Activated gamma-delta T cell treated with anti-CD3 and anti-CD28 coated beads, Interleukin-2, amount 50 U/mL, for 16 hours (primary cell): ENCODE measurements at regions not wholly inside any gene's neighbourhood (a gene's known extent, or its start where the extent isn't known, plus 50 kb on each side); places are given as distances from the start of the nearest gene placed in this dataset.

Experiments
- DNase-seq: peaks from one replicate; pipeline ENCODE4 v3.0.0-alpha.2; 2020; ENCODE audit warnings: low read depth

DNA sequence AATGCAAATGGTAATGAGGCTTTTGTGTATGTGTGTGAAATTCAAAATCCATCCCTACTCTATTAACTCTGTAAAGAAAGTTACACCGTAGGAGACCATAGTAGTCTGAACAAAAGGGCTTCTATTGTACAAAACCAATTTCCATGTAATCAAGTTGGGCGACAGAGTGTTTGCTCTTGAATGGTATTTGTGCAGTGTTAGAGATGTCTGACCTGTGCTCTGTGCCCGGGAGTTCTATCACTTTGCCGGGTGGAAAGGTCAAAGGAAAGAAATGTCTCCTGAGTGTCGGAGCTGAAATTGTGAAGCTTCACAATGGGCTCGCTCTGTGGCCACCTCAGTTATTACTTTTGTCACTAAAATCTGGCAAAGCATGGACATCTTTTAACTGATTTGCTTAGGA is 312.0 kb downstream of the SAMD5 start:
- DNase-seq, result no peak

DNA sequence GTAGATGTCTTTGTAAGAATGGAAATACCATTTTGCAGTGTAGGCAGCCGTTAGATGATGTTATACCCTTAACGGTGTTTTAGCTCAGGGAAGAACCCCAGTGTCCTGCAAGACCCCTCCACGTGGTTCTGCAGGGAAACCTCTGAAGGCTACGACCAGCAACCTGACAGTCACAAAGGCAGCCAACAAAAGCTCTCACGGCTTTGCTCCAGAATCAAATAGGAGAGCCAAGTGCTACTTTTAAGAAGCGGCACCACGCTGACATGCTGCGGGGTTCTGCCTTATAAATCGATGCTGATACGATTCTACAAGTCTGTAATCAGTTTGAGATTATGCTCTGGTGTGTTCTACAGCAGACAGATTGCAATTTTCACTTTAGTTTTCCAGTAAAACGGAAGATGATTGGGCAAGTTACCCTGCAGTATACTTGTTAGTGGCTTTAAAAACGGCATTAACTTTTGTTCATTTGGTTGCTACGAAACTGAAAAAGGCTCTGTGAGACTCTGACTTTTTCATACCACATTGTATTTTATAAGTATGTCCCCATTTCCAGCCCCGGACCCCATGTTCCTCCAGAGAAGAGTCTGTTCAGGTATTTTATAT is 312.9 kb downstream of the SAMD5 start:
- no peak for DNase-seq

DNA sequence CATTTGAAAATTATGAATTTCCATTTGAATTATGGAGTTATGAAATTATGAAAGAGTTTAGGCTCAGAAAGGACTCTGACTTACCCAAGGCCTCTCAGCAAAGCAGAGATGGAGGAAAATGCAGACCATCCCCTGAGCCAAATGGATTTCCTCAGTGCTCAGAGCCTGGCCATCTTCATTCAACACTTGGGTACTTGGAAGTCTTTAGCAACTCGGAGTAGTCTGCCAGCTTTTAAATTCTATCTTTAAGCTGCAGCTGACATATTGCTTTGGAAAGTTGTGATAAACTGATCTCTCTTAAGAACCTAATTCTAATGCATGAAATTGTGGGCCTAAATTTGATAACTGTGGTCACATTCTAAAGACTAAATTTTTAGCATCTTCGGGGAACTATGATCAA is 315.4 kb downstream of the SAMD5 start:
- no peak for DNase-seq

DNA sequence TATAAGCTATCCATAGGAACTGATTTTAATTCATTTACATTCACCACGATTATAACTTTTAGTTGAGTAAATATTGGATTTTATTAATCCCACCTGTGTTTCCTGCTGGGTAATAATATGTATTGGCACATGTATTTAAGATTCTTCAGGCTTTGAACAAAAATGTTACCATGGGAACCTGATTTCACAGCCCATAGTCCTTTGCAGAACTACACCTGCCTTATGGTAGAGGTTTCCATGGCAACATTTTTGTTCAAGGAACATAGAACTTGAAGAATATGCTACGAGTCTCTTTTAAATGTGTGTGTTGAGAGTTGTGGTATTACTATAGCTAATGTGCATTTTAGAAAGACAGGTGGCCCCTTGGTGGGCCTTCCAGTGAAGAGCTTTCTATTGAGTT is 317.4 kb downstream of the SAMD5 start:
- DNase-seq, result no peak

DNA sequence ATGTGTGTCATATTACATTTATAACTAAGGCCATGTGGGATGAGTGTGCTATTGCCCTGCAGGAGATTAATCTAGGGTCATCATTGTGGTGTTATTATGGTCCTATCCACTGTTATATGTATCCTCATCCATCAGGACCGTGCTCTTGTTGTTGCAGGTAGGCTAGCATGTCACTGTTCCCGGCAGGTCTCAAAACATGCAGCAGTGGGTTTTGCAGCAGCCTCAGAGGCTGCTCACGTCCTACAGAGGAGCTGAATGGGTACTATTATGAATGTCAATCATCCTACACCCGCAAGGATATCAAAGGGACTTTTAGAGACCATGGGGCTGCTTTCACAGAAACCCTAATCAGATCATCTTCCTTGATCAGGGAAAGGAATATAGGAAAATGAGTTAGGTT is 318.2 kb downstream of the SAMD5 start:
- no peak for DNase-seq

DNA sequence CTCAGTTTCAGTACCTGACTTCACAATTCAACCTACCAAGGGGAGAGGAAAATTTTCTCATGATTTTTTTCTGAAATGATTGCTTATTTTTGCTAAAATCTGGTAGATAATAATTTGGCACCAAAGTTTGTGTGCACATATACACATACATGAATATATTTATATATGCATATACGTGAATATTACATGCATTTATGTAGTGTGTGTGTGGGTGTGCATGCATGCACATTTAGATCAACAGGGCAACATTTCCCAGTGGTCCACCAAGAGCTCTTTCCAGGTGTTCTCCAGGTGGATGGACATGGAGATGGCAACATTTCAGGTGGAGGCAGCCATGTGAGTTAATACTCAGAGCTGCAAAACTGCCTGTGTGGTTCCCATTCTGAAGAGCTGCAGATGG is 320.9 kb downstream of the SAMD5 start:
- DNase-seq, result no peak

DNA sequence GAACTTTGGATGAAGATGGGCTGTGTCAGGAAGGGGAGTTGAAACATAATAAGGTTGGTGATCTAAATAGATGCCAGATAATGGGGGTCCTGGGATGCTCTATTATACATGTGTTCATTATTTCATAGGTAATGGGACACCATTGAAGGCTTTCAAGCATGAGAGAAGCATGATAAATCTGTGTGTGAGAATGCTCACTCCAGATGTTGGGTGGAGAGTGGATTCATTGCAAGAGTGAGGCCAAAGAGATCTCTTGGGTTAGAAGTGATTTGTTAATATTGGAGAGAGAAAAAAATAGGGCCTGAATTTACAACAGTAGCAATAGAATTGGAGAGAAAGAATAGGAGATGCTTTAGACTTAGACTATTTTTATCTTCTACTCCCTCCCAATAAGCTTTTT is 321.3 kb downstream of the SAMD5 start:
- DNase-seq, result no peak

DNA sequence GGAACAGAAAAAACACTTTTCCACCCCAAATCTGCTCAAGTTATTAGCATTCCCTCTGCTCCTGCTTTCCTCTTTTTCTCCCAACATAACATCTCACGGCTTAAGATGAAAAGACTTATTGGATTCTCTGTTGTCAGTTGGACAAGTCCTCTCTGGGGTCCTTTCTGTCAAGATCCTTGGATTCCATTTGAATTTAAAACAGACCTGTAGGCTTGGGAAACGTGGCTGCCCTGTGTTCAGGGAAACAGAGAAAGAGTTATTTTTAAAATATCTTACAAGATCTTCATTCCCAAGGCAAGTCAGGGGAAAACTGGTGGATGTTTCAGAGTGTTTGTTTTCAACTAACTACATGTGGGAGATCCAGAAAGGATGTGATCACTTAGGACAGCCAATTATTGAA is 322.9 kb downstream of the SAMD5 start:
- no peak for DNase-seq

DNA sequence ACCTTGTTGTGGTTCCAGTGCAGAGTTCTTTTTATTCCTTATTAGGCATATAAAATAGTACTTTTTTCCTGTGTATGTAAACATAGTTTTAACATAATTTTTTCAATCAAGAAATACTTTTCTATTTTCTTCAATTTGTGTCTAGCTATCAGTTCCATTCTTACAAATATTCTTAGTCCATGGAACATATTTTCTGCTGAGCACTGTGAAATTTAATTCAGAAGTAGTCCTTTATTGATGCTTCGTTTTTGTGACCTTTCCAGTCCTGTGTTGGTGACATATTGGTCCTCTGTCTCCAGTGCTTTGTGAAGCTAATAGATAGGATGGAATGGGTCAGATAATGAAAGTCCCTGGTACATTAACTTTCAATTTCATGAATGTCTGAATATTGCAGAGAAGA is 325.1 kb downstream of the SAMD5 start:
- DNase-seq, result no peak

DNA sequence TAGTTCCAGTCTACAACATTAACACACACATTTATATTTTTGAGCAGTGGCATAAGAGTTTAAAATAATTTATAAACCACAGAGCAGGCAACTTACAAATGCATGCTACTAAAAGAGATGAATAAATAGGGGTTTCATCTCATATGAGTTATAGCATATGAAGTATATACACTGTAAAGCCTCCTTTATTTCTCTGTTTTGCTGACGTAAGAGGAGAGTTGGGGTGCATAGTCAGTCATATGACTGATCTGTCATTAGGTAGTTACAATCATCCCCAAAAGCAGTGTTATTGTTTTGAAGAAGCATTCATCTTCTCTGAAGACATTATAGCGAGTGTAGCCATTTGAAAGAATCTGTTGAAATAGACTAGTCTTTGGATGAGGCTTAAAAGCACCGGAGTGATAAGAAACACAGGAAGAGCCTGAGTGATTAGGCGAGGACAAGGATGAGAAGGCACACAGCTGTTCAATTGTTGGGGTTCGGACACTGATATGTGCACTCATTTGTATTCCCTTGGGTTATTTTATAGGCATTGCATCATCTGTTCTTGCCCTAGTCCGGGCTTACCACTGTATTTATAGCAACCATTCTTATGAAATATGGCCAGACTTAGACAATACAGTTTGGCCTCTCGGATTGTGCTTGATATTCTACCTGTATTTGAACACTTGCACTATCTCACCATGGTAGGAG is 325.7 kb downstream of the SAMD5 start:
- DNase-seq, result no peak

DNA sequence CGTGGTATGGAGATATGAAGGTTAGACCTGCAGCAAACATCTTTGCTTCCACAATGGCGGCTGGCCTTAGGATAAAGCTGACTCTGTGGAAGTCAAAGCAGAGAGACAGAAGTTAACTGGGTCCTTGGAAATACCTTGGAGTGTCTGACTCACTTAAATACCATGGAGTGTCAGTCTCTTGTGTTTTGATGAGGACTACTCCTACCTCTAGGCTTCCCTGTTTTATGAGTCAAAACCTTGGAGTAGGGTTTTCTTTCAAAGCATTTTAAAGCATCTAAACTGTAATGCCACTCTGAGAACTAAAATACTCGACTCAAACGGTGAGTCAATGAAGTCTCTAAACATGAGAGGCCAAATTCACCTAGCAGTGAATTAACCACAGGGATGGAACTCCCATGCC is 329.1 kb downstream of the SAMD5 start:
- no peak for DNase-seq

DNA sequence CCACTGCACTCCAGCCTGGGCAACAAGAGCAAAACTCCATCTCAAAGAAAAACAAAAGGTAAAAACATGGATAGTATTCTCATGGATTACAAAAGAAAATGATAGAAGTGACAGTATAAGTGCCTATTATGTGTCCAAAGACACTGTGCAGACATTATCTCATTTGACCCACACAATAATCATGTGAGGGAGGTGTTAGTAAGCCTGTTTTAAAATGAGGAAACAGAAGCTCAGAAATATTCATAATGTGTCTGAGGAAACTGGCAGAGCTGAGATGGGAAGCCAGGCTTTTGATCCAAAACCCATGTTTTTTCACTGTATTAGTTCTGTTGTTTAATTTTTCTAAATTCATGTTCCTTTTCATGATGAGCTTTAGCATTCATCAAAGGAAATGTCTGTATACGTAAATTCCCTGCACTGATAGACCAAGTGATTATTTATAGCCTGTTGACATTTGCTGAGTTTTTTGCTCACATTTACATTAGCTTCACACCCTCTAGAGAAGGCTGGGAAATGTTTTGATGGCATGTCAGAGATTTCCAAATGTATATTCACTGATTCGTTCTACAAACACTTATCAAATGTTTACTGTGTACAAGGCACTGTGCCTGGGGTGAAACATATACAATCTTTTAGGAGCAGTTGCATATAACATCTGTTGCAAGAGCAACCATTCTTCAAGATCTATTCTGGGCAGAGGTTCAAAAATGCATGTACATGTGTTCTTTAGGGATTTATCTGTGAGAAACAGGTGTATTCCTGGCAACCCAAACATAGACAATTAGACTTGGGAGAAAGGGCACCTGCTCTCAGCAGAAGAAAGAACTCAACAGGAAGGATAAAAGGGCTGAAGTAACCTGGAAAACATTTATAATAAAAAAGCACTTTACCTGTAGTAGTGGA is 331.5 kb downstream of the SAMD5 start:
- DNase-seq, result no peak

DNA sequence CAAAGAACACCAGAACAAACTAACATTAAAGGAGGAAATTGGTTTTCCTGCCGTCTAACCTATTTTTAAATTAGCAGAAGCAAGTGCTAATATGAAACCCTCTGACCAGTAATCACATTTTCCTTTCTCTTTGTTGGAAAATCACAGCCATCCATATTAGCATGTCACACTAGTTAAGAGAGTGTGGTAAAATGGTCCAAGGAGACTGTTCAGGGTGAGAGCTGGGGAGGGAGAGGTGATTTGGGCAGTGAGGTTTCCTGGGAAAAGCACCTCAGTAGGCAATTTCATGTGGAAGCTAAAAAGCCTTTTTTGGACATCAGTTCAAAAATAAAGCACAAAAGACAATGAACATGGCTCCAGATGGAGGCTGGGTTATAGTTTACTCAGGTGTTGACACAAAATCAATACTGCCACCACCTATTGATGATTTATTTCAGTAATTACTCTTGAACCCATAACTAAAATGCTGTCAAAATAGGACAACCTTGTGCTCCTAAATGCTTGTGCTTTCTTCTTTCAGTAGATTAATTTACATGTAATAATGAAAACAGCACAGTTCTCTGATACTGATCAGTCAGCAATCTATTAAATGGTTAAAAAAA is 333.2 kb downstream of the SAMD5 start:
- DNase-seq, result no peak

DNA sequence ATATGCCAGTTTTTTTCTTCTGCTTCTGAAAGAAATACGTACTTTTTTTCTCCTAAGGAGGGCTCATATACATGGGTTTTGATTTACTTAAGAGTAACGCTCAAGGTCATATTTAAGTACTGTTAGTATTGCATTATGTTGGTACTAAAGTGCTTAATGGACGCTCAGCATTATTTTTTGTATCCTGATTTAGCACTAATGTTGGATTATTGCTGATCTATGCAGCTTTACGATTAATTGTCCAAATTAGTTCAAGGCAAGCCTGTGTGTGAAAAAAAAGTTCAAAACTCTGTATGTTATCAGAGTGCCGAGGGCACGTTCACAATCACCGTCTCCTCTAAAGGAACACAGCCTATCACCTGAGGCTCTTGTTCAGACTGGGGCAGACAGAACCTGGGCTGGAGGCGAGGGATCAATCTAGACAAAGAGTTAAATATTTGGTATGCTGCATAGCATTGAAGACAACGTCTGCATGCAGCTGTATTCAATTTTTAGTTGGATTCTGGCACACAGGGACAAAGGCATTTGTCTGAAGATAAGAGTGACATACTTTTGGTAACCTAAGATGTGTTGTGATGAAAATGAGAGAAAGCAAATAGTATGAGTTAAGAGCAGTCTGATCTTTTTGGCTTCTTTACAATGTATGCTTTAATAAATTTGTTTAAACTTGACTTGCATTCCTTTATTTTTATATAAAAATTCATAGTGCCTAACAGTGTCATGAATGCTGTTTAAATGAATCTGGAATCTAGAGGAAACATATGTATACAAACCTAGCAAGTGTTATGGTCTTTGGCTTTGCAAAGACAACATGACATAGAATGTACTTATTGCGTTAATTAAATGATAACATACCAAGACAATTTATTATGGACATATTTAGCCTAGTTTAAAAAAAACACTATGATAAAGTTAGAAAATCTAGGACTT is 341.2 kb downstream of the SAMD5 start:
- no peak for DNase-seq

DNA sequence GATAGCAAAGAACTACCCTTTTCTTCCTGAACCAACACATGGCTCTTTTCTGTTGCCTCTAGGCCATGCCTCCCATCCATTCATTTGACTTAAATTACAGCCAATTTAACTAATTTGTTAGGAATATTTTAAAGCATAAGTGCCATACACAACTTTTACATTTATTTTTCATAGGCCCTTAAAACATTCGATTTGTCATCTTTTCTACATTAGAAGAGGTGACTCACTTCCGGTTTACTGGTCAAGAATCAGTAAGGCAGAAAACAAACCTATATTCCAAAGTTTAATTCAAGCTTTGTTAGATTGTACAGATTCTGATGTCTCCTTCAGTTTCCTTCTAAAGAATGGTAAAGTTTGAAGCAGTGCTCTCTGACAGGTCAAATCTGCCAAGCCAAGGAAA is 344.3 kb downstream of the SAMD5 start:
- DNase-seq, result no peak

DNA sequence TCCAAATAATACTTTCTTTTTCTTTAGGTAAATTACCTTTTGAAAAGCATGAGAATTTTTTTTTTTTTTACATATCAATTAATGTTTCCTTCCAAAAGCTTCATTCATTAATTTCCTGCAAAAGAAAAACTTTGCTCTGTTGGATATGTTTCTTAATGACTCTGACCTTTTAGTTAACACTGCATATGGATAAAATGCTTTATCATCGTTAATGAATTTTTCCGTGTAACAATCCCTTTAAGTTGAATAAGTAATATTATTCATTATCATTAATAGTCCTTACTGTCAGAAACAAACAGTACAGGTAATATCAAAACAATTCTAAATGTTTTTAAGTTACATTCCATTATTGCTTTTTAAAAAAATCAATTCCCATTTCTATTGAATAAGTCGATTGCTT is 345.1 kb downstream of the SAMD5 start:
- no peak for DNase-seq

DNA sequence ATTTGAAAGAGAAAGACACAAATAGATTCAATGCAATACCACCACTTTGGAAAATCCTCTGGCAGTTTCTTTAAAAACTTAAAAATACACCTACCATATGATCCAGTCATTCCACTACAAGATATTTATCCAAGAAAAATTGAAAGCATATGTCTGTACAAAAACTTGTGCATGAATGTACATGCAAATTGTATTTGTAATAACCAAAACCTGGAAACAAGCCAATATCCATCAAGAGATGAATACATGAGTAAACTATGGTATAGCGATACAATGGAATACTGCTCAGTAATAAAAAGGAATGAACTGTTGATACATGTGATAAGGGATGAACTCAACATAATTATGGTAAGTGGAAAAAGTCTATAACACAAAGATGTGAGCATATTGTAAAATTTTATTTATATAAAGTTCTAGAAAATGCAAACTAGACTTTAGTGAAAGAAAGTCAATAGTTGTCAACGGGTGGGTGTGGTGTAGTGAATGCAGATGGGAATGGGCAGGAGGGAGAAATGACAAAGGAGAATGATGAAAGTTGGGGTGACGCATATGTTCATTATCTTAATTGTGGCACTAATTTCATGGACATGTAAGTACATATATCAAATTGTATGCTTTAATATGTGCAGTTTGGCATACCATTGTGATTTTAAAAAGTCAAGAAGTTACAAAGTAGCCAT is 347.5 kb downstream of the SAMD5 start:
- DNase-seq, result no peak

DNA sequence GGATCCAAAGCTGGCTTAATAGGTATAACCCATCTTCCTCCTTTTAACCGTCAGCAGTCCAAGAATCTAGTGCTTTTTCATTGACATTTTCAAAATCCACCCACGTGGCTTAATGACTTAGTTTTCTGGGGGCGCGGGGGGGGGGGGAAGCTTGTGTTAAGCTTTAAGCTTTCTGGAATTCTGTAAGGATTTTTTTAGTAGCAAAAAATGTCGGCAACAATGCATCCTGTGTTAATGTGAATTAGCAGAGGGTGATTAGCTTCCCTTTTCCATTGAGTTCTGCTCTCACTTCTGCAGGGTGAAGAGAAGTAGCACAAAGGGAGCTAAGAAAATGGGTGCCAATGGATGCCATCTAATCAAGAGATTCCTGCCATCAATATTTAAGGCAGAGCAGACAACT is 348.2 kb downstream of the SAMD5 start:
- DNase-seq, result no peak

DNA sequence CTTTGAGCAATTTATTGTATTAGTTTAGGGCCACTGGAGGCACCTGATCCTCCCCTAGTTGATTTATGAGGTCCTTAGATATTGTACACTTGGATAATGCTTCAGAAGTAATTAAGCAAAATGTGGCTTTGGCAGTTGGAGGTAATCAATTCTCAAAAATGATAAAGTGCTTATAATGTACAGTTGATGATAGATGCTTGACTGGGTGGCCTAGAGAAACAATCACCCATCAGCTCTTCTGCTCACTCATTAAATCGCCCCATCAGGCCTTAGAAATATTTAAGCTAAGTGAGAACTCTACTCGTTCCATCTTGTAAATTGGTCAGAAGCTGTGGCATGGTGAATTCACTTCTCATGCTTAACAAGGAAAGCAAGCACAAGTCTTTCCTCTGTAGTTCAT is 349.9 kb downstream of the SAMD5 start:
- no peak for DNase-seq

DNA sequence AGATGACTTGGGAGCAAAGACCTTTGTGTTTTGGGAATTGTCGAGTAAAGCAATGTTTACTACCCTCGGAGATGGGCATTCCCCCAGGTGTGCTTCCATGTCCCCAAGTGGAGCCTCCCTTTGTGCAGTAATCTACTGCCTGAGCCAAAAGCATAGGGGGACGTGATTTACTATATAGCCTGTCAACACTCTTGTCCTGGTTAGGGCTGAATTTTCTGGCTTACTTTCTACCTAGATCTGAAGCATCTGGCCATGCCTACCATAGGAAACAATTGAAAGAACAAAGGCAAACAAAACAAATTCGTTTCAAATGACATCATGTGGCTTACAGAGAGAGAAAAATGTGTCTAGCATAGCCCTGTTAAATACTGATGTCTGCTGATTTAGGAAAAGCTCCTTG is 350.6 kb downstream of the SAMD5 start:
- no peak for DNase-seq

DNA sequence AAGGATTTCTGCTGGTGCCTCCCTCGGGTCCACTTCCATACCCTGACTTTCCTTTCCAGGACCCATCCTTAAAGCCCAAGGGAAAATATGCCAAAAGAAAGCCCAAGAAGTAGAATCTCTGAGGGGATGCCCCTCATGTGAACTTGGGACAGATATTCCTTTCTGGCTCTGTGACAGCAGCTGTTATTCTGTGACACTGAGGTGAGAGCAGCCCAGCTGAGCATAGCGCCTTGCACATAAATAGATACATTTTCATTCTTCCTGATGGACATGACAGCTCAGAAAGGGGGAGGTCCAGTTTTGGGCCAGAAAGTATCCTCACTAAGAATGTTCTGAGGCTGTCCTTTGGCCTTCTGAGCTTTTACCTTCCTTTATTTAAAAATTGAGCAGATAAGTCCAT is 353.2 kb downstream of the SAMD5 start:
- DNase-seq, result no peak
